CD14-positive monocyte (primary cell): ENCODE measurements at regions not wholly inside any gene's neighbourhood (a gene's known extent, or its start where the extent isn't known, plus 50 kb on each side); places are given as distances from the start of the nearest gene placed in this dataset.

Experiments used
- DNase-seq, 3 donors: peaks; one replicate each; pipeline ENCODE4 v3.0.0-alpha.2; 2011 to 2022
- H2AFZ ChIP-seq: 2 replicates; pipeline ENCODE4 v1.6.0; 2012; ENCODE audit warnings: mild to moderate bottlenecking, low read depth, low read length, inconsistent platforms; ENCODE audit not compliant: insufficient read depth, poor library complexity, severe bottlenecking
- H3K27ac ChIP-seq, 2 donors: 1 replicate in 1 of 2; 2 replicates in 1 of 2; pipeline ENCODE4 v1.5.1; 2012 to 2013; ENCODE audit warnings: low read length in 2 of 2, control low read depth in 1 of 2, inconsistent platforms in 1 of 2, low read depth in 1 of 2, mild to moderate bottlenecking in 1 of 2
- H3K27me3 ChIP-seq, 2 donors: one replicate each; pipeline versions ENCODE4 v1.6.0 to v1.6.1; 2011 to 2013; ENCODE audit warnings: low read length in 2 of 2; ENCODE audit not compliant: control insufficient read depth in 2 of 2, insufficient read depth in 2 of 2
- H3K36me3 ChIP-seq, 2 donors: replicated peaks in 1 of 2; 1 replicate in 1 of 2; 2 replicates in 1 of 2; pipeline versions ENCODE4 v1.5.1 to v1.6.1; 2012 to 2013; ENCODE audit warnings: low read length in 2 of 2, control low read depth in 1 of 2, inconsistent platforms in 1 of 2, mild to moderate bottlenecking in 1 of 2; ENCODE audit not compliant: insufficient read depth in 2 of 2, control insufficient read depth in 1 of 2
- H3K4me1 ChIP-seq, 2 donors: 1 replicate in 1 of 2; 2 replicates in 1 of 2; pipeline versions ENCODE4 v1.5.1 to v1.6.1; 2012 to 2013; ENCODE audit warnings: low read length in 2 of 2, control low read depth in 1 of 2, inconsistent platforms in 1 of 2, mild to moderate bottlenecking in 1 of 2, moderate library complexity in 1 of 2; ENCODE audit not compliant: insufficient read depth in 2 of 2, control insufficient read depth in 1 of 2
- H3K4me2 ChIP-seq: replicated peaks from 2 replicates; pipeline ENCODE3; 2012; ENCODE audit warnings: low read length, moderate library complexity, mild to moderate bottlenecking; ENCODE audit not compliant: poor library complexity, severe bottlenecking; ENCODE audit errors: extremely low read depth
- H3K4me3 ChIP-seq, 3 experiments: fragments of 200-600 bp in 1 of 3; sonication (generic) in 1 of 3; replicated peaks in 1 of 3; 1 replicate in 2 of 3; 2 replicates in 1 of 3; pipeline ENCODE4 v1.5.1; 2011 to 2013; ENCODE audit warnings: low read length in 3 of 3, mild to moderate bottlenecking in 3 of 3, control low read depth in 2 of 3, low read depth in 2 of 3, inconsistent platforms in 1 of 3, moderate library complexity in 1 of 3
- H3K79me2 ChIP-seq: 2 replicates; pipeline ENCODE4 v1.6.0; 2012; ENCODE audit warnings: mild to moderate bottlenecking, control low read depth, inconsistent platforms, low read length, moderate library complexity; ENCODE audit not compliant: insufficient read depth
- H3K9ac ChIP-seq: 2 replicates; pipeline ENCODE4 v1.6.0; 2017; ENCODE audit warnings: low read length, mild to moderate bottlenecking; ENCODE audit not compliant: insufficient read depth, poor library complexity, severe bottlenecking
- H3K9me3 ChIP-seq, 2 donors: replicated peaks in 1 of 2; 1 replicate in 1 of 2; 2 replicates in 1 of 2; pipeline versions ENCODE4 v1.5.1 to v1.6.1; 2012 to 2013; ENCODE audit warnings: low read length in 2 of 2, control low read depth in 1 of 2; ENCODE audit not compliant: control insufficient read depth in 1 of 2, insufficient read depth in 1 of 2
- H4K20me1 ChIP-seq: 2 replicates; pipeline ENCODE4 v1.6.0; 2012; ENCODE audit warnings: mild to moderate bottlenecking, low read length, control low read depth, moderate library complexity; ENCODE audit not compliant: insufficient read depth
- H3K27ac Mint-ChIP-seq, 7 donors: one replicate each; pipeline ENCODE4 v1.8.0; 2020; ENCODE audit warnings: mild to moderate bottlenecking in 7 of 7, mixed read lengths in 7 of 7, moderate library complexity in 6 of 7, inconsistent platforms in 2 of 7
- H3K27me3 Mint-ChIP-seq, 3 donors: one replicate each; pipeline ENCODE4 v1.8.0; 2021 to 2022; ENCODE audit warnings: low read depth in 3 of 3, mild to moderate bottlenecking in 3 of 3, mixed read lengths in 3 of 3, moderate library complexity in 3 of 3, inconsistent platforms in 1 of 3
- H3K36me3 Mint-ChIP-seq, 2 donors: one replicate each; pipeline ENCODE4 v1.8.0; 2020; ENCODE audit warnings: mixed read lengths in 2 of 2, inconsistent platforms in 1 of 2, mild to moderate bottlenecking in 1 of 2
- H3K4me1 Mint-ChIP-seq: one replicate; pipeline ENCODE4 v1.8.0; 2020; ENCODE audit warnings: mild to moderate bottlenecking, mixed read lengths
- H3K4me3 Mint-ChIP-seq, 2 donors: one replicate each; pipeline ENCODE4 v1.8.0; 2020; ENCODE audit warnings: mild to moderate bottlenecking in 2 of 2, mixed read lengths in 2 of 2, moderate library complexity in 1 of 2
- H3K9me3 Mint-ChIP-seq, 7 donors: one replicate each; pipeline ENCODE4 v1.8.0; 2020 to 2022; ENCODE audit warnings: mixed read lengths in 7 of 7, mild to moderate bottlenecking in 6 of 7, moderate library complexity in 6 of 7, inconsistent platforms in 2 of 7
- CTCF ChIP-seq: fragments of 200-600 bp; IDR thresholded peaks from one replicate; pipeline ENCODE4 v1.8.0; 2022; ENCODE audit warnings: antibody characterized with exemption, mild to moderate bottlenecking
- WGBS: methylation state at CpG from one replicate; pipeline ENCODE4 v1.1.5; 2013; ENCODE audit warnings: missing lambda C conversion rate; ENCODE audit not compliant: insufficient coverage; 5-methylcytosine and 5-hydroxymethylcytosine counted together
- intact Hi-C, 2 donors: fragments of 100-400 bp; cut with micrococcal nuclease; formaldehyde crosslinking; loops; one replicate each; pipeline versions ENCODE4 v1.15.0 to v1.15.1; 2023

GRCh38 chr13:22196777-22197176 is 525.9 kb downstream of the FGF9 start:
- intact Hi-C loops: no loop called here
- Mint-ChIP-seq H3K4me3 (no peak overlapping the region), H3K9me3 (peaks cover 0 to 5% (median 0%) of the 10 kb centered on the region in 7 donors), H3K27me3 (peaks cover 0 to 2% (median 0%) of the 10 kb centered on the region in 3 donors), H3K36me3 (no peaks in the 10 kb centered on the region), H3K4me1 (no peaks in the 10 kb centered on the region), H3K27ac (no peak overlapping the region)
- no peaks in the 10 kb centered on the region for H3K79me2 ChIP-seq
- no peak for TF ChIP-seq CTCF
- no peak overlapping the region for H3K9ac ChIP-seq
- no peaks in the 10 kb centered on the region for H3K4me1 ChIP-seq
- H3K36me3 ChIP-seq: no peaks in the 10 kb centered on the region
- no peaks in the 10 kb centered on the region for H3K9me3 ChIP-seq
- no peak for DNase-seq
- H3K4me3 ChIP-seq: no peak overlapping the region
- no peak overlapping the region for H3K27ac ChIP-seq
- H3K27me3 ChIP-seq: no peaks in the 10 kb centered on the region
- H4K20me1 ChIP-seq: no peaks in the 10 kb centered on the region
- H3K4me2 ChIP-seq: no peak overlapping the region
- H2AFZ ChIP-seq: no peak overlapping the region

- no peaks in the 10 kb centered on the region for H3K36me3 ChIP-seq
- Mint-ChIP-seq H3K4me3 (no peak overlapping the region), H3K27me3 (peaks cover 0 to 2% (median 0%) of the 10 kb centered on the region in 3 donors), H3K9me3 (peaks cover 0 to under 1% (median 0%) of the 10 kb centered on the region in 7 donors), H3K4me1 (no peaks in the 10 kb centered on the region), H3K36me3 (no peaks in the 10 kb centered on the region), H3K27ac (peak overlapping the region in 1 of 7 donors; percentile 56)
- H3K79me2 ChIP-seq: no peaks in the 10 kb centered on the region
- no peaks in the 10 kb centered on the region for H4K20me1 ChIP-seq
- no peak overlapping the region for H2AFZ ChIP-seq
- intact Hi-C loops: no loop called here
- H3K27ac ChIP-seq: no peak overlapping the region
- no peak overlapping the region for H3K4me2 ChIP-seq
- no peak for TF ChIP-seq CTCF
- H3K4me3 ChIP-seq: no peak overlapping the region
- no peaks in the 10 kb centered on the region for H3K9me3 ChIP-seq
- DNase-seq: no peak
- 90% methylated on average over 4 of the region's 4 CpGs for WGBS
- no peak overlapping the region for H3K9ac ChIP-seq
- no peaks in the 10 kb centered on the region for H3K4me1 ChIP-seq
- no peaks in the 10 kb centered on the region for H3K27me3 ChIP-seq
Observed at GRCh38 chr13:22198001-22198400, 527.1 kb downstream of the FGF9 start.
